SK-N-DZ (cell line): ENCODE measurements at regions not wholly inside any gene's neighbourhood (a gene's known extent, or its start where the extent isn't known, plus 50 kb on each side); places are given as distances from the start of the nearest gene placed in this dataset.
A peak's percentile ranks its signal among the peaks of the same experiment; 100 is the strongest.

Experiments used
- DNase-seq: peaks from one replicate; pipeline ENCODE4 v3.0.0-alpha.2; 2015; ENCODE audit warnings: low spot score

DNA sequence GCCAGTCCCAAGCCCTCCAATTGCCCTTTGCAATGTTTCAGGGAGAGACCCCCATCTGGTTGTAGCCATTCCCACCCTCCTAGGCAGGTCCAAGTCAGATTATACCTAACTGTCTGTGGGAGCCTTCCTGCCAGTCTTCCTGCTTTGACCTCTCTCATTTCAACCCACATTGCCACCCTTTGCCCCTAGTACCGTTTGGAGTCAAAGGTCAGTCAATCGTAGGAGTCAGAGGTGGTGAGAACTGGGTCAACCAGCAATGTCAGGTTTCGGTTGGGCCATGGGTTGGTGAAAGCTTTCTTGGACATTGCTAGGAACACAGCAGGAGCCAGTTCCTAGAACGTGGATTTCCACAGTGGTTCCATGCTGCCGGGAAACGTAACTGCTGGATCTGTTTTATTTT lies 269.4 kb upstream of the GHITM start:
- no peak for DNase-seq

- peak; percentile 79 for DNase-seq
Observed at GRCh38 chr10:83871187-83872081, 267.9 kb upstream of the GHITM start.

GRCh38 chr10:83880252-83880791 lies 259.0 kb upstream of the GHITM start:
- DNase-seq: no peak

DNA sequence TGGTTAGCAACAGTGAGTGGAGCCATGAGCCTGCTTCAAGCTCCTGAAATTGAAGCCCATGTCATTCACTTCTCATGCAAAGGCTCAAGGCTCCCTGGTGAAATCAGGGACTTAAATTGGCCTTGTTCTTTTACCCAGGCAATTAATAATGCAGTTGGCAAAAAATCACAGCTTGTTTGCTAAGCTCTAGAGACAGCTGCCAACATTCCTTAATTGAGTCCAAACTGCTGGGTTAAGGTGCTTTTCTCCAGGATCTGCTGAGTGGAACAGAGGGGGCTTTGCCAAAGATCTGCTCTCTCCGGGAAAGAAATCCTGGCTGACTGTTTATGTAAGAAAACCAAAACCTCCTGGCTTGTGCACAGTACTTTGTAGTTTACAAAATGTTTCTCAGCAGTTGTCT lies 257.6 kb upstream of the GHITM start:
- no peak for DNase-seq

DNA sequence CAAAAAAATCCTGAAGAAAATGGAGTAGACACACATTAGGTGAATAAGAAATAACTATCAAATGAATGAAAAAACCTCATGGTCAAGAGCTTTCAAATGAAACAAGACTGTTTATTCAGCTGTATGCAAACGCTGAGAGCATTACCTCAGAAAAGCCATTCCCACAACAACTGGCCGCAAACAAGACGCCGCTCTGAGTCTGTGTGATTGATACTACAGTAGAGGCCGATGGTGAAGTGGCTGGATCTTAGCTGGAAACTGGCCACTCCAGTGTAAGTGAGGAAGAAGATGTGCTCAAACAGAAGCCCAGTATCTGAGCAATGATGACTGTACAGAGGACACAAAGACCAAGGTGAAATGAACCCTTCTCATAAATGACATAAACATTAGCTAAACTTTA lies 252.4 kb upstream of the GHITM start:
- DNase-seq: no peak

DNA sequence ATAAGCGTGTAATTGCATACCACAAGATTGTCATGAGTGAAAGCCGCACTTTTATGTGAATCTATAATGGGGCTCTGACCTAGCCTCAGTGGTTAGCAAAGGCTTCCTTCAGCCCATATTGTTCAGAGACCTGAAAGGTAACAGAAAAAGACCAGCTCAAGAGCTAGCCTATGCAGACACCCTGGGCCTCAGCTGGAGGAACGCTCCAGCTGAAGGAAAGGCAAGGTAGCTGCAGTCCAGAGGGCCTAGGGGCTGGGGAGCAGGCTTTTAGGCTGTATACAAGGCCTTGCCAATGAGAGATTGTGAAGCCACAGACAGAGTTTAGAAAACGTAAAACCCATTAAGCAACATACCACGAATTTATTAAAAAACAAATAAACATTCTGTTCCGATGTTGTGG lies 246.6 kb upstream of the GHITM start:
- no peak for DNase-seq

DNA sequence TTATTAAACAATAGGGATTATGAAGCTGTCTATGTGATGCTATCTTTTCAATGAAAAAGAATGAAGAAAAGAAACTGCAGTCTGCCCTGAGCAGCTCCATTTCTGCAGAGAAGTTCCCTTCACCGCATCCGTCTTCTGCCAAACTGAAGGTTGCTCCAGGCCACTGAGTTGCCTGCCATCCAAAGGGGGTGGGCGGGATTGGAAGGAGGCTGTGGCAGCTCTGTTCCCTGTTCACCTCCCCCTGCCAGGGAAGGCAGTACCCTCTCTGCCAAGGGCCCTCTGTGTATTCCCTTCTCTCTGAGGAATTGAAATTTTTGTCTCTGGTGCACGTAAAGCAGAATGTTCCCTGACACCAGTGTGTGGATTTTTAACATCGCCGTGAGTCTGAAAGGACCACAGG lies 243.1 kb upstream of the GHITM start:
- DNase-seq: no peak

- no peak for DNase-seq
Observed at GRCh38 chr10:83897626-83898025, 241.7 kb upstream of the GHITM start.

DNA sequence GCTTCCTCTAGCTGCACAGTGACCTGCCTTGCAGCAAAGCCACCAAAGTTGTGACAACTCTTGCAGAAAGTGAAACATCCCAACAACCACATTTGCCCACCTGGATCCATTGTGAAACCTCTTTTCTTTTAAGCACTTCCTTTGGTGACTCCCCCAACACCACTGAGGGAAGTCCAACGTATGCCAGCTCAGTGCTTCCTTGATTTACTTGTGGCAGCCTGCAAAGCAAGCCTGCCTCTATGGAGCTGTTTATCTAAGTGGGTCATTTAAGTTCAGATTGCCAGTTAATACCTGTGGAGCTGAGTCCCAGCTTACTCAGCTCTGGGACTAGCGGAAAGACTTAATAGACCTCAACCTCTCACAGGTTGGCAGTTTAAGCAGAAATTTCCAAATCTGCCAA lies 230.8 kb upstream of the GHITM start:
- DNase-seq: no peak

DNA sequence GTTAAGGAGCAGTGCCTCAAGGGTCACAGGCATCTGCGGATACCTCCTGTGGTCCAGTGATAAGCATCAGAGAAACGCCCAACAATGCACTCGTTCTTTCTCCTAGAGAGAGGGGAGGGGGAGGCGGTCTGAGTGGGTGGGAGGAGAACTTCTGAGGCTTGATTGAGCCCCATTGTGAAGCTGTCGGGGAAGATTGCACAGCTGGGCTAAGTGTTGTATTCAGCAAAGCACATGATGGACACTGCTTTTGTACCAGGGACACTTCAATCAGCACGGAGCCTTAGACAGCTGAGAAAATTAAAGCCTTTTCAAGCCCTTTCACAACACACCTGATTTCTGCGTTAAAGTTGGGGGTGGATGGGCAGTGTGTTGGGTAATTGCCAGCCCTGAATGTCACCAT lies 230.3 kb upstream of the GHITM start:
- DNase-seq: no peak

- no peak for DNase-seq
Observed at GRCh38 chr10:83915801-83916200, 223.5 kb upstream of the GHITM start.

- DNase-seq: peak; percentile 77
Observed at GRCh38 chr10:83917537-83918506, 221.5 kb upstream of the GHITM start.

DNA sequence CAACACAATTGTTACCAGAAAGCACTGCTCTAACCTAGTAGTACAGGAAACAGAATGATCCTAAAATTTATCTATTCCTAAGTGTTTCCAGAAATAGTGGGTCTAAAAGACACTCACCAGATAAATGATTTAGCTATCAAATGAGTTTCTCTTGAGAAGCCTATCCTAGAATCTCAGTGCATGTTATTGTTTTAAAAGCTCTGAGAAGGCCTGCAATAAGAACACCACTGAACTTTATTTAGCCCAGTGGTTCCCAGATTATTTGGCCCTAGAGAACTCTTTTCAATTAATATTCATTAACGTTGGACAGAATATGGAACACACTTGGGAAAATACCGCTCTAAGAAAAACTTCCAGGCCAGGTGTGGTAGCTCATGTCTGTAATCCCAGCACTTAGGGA lies 220.1 kb upstream of the GHITM start:
- DNase-seq: no peak

DNA sequence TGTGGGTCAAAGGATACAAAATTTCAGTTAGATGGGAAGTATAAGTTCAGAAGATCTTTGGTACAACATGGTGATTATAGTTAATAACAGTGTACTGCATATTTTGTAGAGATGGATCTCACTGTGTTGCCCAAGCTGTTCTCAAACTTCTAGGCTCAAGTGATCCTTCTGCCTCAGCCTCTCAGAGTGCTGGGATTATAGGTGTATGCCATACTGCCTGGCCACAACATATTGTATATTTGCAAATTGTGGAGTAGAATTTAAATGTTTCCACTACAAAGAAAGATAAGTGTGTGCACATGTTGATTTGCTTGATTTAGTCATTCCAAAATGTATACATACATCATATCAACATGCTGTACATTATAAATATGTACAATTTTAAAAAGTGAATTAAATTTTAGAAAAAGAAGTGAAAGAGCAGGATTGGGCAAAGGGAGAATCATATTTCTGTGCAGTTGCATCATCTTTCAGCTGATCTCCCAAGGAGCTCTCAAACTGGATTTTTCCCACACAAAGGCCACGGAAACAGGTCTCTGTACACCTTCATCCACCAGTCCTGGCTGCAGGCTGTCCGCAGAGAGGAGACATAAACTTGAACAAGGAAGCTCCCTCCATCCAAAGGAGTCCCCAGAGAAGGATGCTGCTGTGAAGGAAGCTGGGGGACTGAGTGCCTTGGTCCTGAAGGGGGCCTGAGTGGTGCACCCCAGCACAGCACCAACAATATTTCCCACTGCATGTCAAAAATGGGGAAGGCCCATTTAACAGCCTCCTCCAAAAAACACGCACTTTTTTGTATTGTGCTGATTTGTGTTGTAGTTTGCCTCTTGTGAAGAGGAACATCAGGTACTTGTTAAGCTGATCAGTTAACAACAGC lies 217.1 kb upstream of the GHITM start:
- no peak for DNase-seq

- no peak for DNase-seq
Observed at GRCh38 chr10:83925133-83925532, 214.2 kb upstream of the GHITM start.

GRCh38 chr10:83926606-83927005 lies 212.7 kb upstream of the GHITM start:
- DNase-seq: no peak

GRCh38 chr10:83927166-83927565 lies 212.1 kb upstream of the GHITM start:
- no peak for DNase-seq

GRCh38 chr10:83929399-83929798 lies 209.9 kb upstream of the GHITM start:
- DNase-seq: no peak

GRCh38 chr10:83931669-83932068 lies 207.6 kb upstream of the GHITM start:
- no peak for DNase-seq

DNA sequence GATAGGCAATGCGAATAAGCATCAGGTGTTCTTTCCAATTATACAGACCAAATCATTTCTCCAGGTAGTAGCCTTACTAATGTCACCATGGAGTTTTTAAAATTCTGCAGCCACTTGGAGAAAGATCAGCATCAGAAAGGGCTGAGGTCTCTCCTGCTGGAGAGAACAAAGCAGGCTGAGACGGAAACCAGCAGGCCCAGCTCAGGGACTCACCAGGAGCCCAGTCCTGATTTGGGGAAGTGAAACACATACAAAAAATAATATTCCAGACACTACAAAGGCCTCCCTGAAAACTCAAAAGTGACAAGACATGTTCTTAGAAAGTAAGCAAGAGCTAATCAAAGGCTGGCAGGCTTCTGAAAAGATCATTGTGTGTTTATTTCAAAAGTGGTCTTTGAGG lies 207.1 kb upstream of the GHITM start:
- no peak for DNase-seq

DNA sequence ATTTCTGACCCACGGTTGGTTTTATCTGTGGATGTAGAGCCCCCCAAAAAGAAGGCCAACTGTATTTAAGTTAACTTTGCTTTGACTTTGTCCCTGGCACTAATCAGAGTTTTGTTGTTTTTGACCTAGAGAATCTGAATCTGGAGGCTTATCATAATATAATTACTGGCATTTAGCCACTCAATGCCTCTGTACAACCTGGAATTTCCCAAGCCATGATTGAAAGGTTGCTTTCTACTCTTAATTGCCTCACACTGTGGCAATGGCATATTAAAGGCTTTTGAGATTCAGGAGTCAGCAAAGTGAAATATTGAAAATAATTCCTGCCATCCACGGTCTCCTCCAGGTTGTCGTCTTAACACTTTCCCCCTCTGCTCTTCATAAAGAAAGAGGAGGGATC lies 205.2 kb upstream of the GHITM start:
- no peak for DNase-seq
